ENCODE measurements at regions not wholly inside any gene's neighbourhood (a gene's known extent, or its start where the extent isn't known, plus 50 kb on each side); places are given as distances from the start of the nearest gene placed in this dataset.

DNA sequence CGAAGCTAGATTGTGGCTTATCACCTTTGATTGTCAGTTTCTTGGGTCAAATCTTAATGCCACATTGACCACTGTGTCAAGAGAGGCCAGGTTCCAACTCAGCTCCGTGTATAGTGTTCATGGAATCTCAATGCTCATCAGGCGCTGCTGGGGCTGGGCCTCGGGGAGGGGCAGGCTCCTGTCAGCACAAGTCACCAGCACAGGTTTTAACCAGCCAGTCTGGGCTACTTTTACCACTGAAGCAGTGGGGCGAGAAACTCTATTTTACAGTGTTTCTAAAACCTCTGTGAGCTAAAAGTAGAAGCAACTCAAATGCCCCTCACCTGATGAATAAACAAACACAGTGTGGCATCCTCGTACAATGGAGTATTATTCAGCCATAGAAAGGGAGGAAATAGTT lies 118.7 kb upstream of the GJB6 start:
- H3K79me1 ChIP-seq (ENCODE audit: insufficient read depth, low read depth, low read length, poor library complexity, severe bottlenecking) = no peaks in the 10 kb centered on the region
- no peak overlapping the region for H2BK120ac ChIP-seq (ENCODE audit: low read depth, low read length, poor library complexity, severe bottlenecking)
- H2BK15ac ChIP-seq (ENCODE audit: low read depth, low read length) = no peak overlapping the region
- no peak overlapping the region for H3K56ac ChIP-seq (ENCODE audit: insufficient read length, low read depth, low read length)
- H2AFZ ChIP-seq (ENCODE audit: low read length) = no peak overlapping the region
- Mint-ChIP-seq H3K4me3 (no peak overlapping the region), H3K9me3 (peaks cover 0 to 4% of the 10 kb centered on the region in 2 experiments; a peak in 2 of 5 replicates), H3K27me3 (ENCODE audit: low read depth) (peaks cover 12% of the 10 kb centered on the region), H3K27ac (0 out of 7 replicates have a peak overlapping the region, but pooled peaks of 1 of the 3 experiments have one; percentile 49), H3K36me3 (ENCODE audit: insufficient read depth in 1 of 3, low read depth in 3 of 3) (no peaks in the 10 kb centered on the region), H3K4me1 (peaks cover 12 to 19% of the 10 kb centered on the region in 2 experiments)
- no peaks in the 10 kb centered on the region for H3K4me1 ChIP-seq (ENCODE audit: insufficient read depth, low read length)
- no peak overlapping the region for H3K23ac ChIP-seq (ENCODE audit: insufficient read length, low read depth, low read length)
- H3K18ac ChIP-seq (ENCODE audit: insufficient read length, low read depth, low read length) = no peak overlapping the region
- H4K5ac ChIP-seq (ENCODE audit: insufficient read length, low read depth, low read length) = no peak overlapping the region
- no peak overlapping the region for H4K8ac ChIP-seq (replicated peaks; ENCODE audit: insufficient read length, low read depth, low read length)
- H2BK12ac ChIP-seq (ENCODE audit: insufficient read length, low read depth, low read length) = no peak overlapping the region
- WGBS (ENCODE audit: extremely low coverage, insufficient read length, low lambda C conversion rate) = no CpG with 5 or more reads among the region's 6 CpGs
- no peak overlapping the region for H3K27ac ChIP-seq (ENCODE audit: insufficient read length, low read depth, low read length)
- no peak overlapping the region for H3T11ph ChIP-seq (ENCODE audit: low read length)
- no peak overlapping the region for H2BK20ac ChIP-seq (ENCODE audit: low read depth, low read length, poor library complexity, severe bottlenecking)
- no peaks in the 10 kb centered on the region for H3K27me3 ChIP-seq (ENCODE audit: insufficient read depth, low read length)
- no peaks in the 10 kb centered on the region for H4K20me1 ChIP-seq (ENCODE audit: control insufficient read depth, insufficient read depth, insufficient read length)
- H2AK5ac ChIP-seq (ENCODE audit: insufficient read length, low read length) = no peak overlapping the region
- no peak overlapping the region for H3K9ac ChIP-seq (ENCODE audit: extremely low read depth, insufficient read length, low read length)
- no peaks in the 10 kb centered on the region for H3K9me3 ChIP-seq (ENCODE audit: control insufficient read depth, low read depth, low read length)
- no peak overlapping the region for H4K91ac ChIP-seq (ENCODE audit: insufficient read length, low read depth, low read length)
- H3K4me2 ChIP-seq (ENCODE audit: insufficient read depth, insufficient read length, low read length) = no peak overlapping the region
- DNase-seq = no peak
- H3K79me2 ChIP-seq (ENCODE audit: insufficient read depth, low read length) = no peaks in the 10 kb centered on the region
- H3K23me2 ChIP-seq (ENCODE audit: insufficient read length, low read depth, low read length, poor library complexity, severe bottlenecking) = no peaks in the 10 kb centered on the region
- no peak for TF ChIP-seq CTCF (conservative IDR thresholded peaks at IDR 0.05)
- no peak overlapping the region for H3K14ac ChIP-seq (ENCODE audit: insufficient read depth, low read length)
- H3K4ac ChIP-seq (ENCODE audit: low read depth, low read length) = no peak overlapping the region
- no peak overlapping the region for H2BK5ac ChIP-seq (ENCODE audit: insufficient read length, low read length)
